Loucy (cell line): ENCODE measurements at regions not wholly inside any gene's neighbourhood (a gene's known extent, or its start where the extent isn't known, plus 50 kb on each side); places are given as distances from the start of the nearest gene placed in this dataset.
"Not testable (repeated sequence)": the region's sequence is repeated elsewhere in the genome, so short reads cannot be mapped to it uniquely, and the experiment has no call there.

Experiments
- CTCF ChIP-seq: fragments of 200-600 bp; sonication (generic); conservative IDR thresholded peaks from 2 replicates; pipeline ENCODE4 v1.5.1; 2014; ENCODE audit warnings: mild to moderate bottlenecking, antibody characterized with exemption, low read length
- EZH2phosphoT487 ChIP-seq: fragments of 200-600 bp; IDR thresholded peaks from 2 replicates; pipeline ENCODE4 v1.6.1; 2018; ENCODE audit warnings: antibody characterized with exemption, mild to moderate bottlenecking, moderate library complexity, borderline replicate concordance

- TF ChIP-seq CTCF, EZH2phosphoT487: not testable (repeated sequence)
Observed at GRCh38 chr5:112559501-112559900, 140.4 kb upstream of the EPB41L4A start.
